RCC 7860 (cell line): ENCODE measurements at regions not wholly inside any gene's neighbourhood (a gene's known extent, or its start where the extent isn't known, plus 50 kb on each side); places are given as distances from the start of the nearest gene placed in this dataset.

ENCODE experiments used
- DNase-seq: peaks from one replicate; pipeline ENCODE4 v3.0.0-alpha.2; 2015; ENCODE audit warnings: low spot score
- FAIRE-seq: peaks from 2 replicates; lab custom pipeline; 2012; peaks lifted over from hg19 to GRCh38; lab: Jason Lieb, UNC

- FAIRE-seq: peak; percentile 93
- peak; percentile 80 for DNase-seq
These were observed 155.0 kb upstream of the TSLP start for GRCh38 chr5:110916381-110917049.

GRCh38 chr5:110917161-110917875 lies 154.2 kb upstream of the TSLP start:
- DNase-seq: peak; percentile 15

GRCh38 chr5:110918683-110919082 lies 152.8 kb upstream of the TSLP start:
- DNase-seq: no peak
- FAIRE-seq: no peak

More at GRCh38 chr5:110917161-110917875, 154.2 kb upstream of the TSLP start:
- FAIRE-seq: no peak

GRCh38 chr5:110923971-110924370 lies 147.5 kb upstream of the TSLP start:
- FAIRE-seq (no peak), DNase-seq (no peak)

GRCh38 chr5:110925398-110925797 lies 146.1 kb upstream of the TSLP start:
- no peak for FAIRE-seq

GRCh38 chr5:110925916-110926315 lies 145.6 kb upstream of the TSLP start:
- FAIRE-seq: no peak
- DNase-seq: no peak

More at GRCh38 chr5:110925398-110925797, 146.1 kb upstream of the TSLP start:
- DNase-seq: no peak

GRCh38 chr5:110932755-110933488 lies 138.6 kb upstream of the TSLP start:
- FAIRE-seq (no peak), DNase-seq (no peak)

GRCh38 chr5:110940136-110940535 lies 131.4 kb upstream of the TSLP start:
- DNase-seq: no peak
- FAIRE-seq: no peak

- no peak for FAIRE-seq
- DNase-seq: no peak
These were observed 125.6 kb upstream of the TSLP start for GRCh38 chr5:110945874-110946436.

GRCh38 chr5:110951373-110951791 lies 120.1 kb upstream of the TSLP start:
- FAIRE-seq (no peak), DNase-seq (no peak)

- no peak for DNase-seq
- FAIRE-seq: no peak
These were observed 115.1 kb upstream of the TSLP start for GRCh38 chr5:110956280-110956912.

- FAIRE-seq (no peak), DNase-seq (no peak)
These were observed 114.3 kb upstream of the TSLP start for GRCh38 chr5:110956913-110957813.

GRCh38 chr5:110957934-110958333 lies 113.6 kb upstream of the TSLP start:
- DNase-seq (no peak), FAIRE-seq (no peak)

- no peak for FAIRE-seq
- no peak for DNase-seq
These were observed 108.0 kb upstream of the TSLP start for GRCh38 chr5:110963495-110963894.

- FAIRE-seq (no peak), DNase-seq (no peak)
These were observed 105.5 kb upstream of the TSLP start for GRCh38 chr5:110965773-110966581.

- FAIRE-seq (no peak), DNase-seq (no peak)
These were observed 103.1 kb upstream of the TSLP start for GRCh38 chr5:110968246-110969005.

GRCh38 chr5:110969502-110969901 lies 102.0 kb upstream of the TSLP start:
- no peak for FAIRE-seq
- no peak for DNase-seq

- no peak for FAIRE-seq
- DNase-seq: no peak
These were observed 98.0 kb upstream of the TSLP start for GRCh38 chr5:110973510-110973909.
